22Rv1 (cell line): ENCODE measurements at regions not wholly inside any gene's neighbourhood (a gene's known extent, or its start where the extent isn't known, plus 50 kb on each side); places are given as distances from the start of the nearest gene placed in this dataset.

Source experiments
- H3K27ac ChIP-seq: fragments of 450-650 bp; 2 replicates; pipeline ENCODE4 v1.5.1; 2017
- ZFX ChIP-seq: fragments of 450-650 bp; IDR thresholded peaks from 2 replicates; pipeline ENCODE4 v1.6.1; 2017; ENCODE audit warnings: antibody characterized with exemption, borderline replicate concordance
- TF ChIP-seq, protein P1 (sequence below): fragments of 450-650 bp; IDR thresholded peaks from 2 replicates; pipeline ENCODE4 v1.5.1; 2017; ENCODE audit warnings: mild to moderate bottlenecking

DNA sequence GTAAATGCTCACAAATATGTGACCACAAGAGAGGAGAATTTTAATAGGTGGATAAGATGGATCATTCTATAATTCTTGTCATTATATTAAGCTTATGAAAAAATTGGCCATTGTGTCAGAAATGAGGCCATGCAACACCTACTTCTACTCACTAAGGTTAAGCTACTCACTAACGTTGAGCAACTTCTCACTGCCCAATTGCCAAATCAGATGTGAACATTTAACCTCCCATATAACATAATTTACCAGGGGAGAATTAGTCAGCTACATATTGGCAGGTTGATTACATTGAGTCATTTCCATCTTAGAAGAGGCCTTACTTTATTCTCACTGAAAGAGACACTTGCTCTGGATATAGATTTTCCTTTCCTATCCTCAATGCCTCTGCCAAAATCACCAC, 211.2 kb upstream of the DGKB start:
- no peak overlapping the region for H3K27ac ChIP-seq
- TF ChIP-seq, protein P1, sequence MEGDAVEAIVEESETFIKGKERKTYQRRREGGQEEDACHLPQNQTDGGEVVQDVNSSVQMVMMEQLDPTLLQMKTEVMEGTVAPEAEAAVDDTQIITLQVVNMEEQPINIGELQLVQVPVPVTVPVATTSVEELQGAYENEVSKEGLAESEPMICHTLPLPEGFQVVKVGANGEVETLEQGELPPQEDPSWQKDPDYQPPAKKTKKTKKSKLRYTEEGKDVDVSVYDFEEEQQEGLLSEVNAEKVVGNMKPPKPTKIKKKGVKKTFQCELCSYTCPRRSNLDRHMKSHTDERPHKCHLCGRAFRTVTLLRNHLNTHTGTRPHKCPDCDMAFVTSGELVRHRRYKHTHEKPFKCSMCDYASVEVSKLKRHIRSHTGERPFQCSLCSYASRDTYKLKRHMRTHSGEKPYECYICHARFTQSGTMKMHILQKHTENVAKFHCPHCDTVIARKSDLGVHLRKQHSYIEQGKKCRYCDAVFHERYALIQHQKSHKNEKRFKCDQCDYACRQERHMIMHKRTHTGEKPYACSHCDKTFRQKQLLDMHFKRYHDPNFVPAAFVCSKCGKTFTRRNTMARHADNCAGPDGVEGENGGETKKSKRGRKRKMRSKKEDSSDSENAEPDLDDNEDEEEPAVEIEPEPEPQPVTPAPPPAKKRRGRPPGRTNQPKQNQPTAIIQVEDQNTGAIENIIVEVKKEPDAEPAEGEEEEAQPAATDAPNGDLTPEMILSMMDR = no peak
- TF ChIP-seq ZFX = no peak

DNA sequence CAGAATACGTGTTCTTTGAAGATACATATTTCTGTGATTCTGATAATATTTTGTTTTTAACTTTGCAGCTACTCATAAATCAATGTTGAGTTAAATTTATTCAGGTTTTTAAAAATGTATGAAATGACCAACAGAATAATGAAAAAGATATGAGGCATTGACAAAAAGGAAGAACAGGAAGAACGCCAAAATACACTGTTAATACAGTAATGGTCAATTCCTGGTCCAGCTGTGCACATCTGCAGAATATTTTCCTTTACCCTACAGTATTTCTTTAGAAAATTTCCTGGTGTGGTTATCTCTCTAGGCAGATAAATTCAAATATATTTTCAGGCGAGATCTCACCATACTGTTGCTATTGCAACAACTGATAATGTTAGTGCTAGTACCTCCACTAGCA, 203.2 kb upstream of the DGKB start:
- TF ChIP-seq, protein P1 = no peak
- TF ChIP-seq ZFX = no peak

GRCh38 chr7:15104411-15105092, 202.0 kb upstream of the DGKB start:
- H3K27ac ChIP-seq = no peak overlapping the region
- no peak for TF ChIP-seq ZFX
- TF ChIP-seq, protein P1 = no peak

More for the DNA sequence above, 203.2 kb upstream of the DGKB start:
- no peak overlapping the region for H3K27ac ChIP-seq

DNA sequence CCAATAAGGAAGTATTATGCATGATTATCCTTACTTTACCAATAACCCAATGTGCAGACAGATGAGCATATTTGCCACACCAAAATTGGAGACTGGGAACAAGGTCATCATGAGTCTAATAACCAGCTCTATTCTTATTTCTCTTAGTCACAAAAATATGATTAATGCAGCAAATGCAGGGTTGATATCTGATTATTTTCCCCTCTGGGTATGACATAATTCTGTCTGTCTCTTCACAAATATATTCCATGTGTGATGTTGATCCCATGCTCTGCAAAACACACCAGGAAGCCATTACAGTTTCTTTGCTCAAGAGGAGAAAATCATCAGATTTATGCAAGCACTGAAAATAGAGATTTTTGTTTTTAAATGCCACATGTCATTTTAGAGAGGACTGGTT, 196.5 kb upstream of the DGKB start:
- TF ChIP-seq, protein P1 = no peak
- no peak for TF ChIP-seq ZFX
- H3K27ac ChIP-seq = no peak overlapping the region

DNA sequence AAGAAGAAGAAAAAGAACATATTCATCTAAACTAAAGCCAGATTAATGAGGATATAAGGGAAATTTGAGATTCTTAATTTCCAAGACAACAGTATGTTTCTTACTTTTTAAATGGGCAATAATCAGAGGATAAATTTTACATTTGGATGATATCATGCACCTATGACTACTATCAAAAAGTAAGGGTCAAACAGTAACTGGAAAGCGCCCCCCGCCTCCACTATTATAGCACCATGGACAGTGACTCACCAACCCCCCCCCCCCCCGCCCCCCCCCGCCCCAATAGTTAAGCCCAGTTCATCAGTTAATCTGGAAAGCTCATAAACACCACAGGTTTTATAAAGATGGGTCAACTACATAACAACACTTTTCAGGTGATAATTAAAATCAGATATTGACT, 194.3 kb upstream of the DGKB start:
- H3K27ac ChIP-seq = no peak overlapping the region
- TF ChIP-seq ZFX = no peak
- TF ChIP-seq, protein P1 = no peak

DNA sequence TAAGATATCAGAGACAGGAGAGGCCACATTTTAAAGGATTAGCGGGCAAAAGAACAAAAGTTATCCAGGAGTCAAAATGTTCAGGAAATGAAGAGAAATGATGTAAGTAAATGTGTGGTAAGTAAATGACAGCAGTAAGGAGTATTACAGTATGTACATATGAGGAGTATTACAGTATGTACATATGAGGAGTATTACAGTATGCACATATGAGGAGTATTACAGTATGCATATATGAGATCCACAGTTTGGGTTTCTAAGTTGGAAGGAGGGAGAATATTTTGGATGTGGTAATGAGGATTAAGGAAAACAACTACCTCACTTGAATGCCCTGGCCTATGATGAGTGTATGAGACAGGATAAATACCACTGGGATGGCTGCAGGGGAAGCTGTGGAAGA, 192.4 kb upstream of the DGKB start:
- TF ChIP-seq, protein P1 = no peak
- TF ChIP-seq ZFX = no peak
- H3K27ac ChIP-seq = no peak overlapping the region

GRCh38 chr7:15087771-15088170, 185.2 kb upstream of the DGKB start:
- no peak overlapping the region for H3K27ac ChIP-seq
- TF ChIP-seq, protein P1 = no peak
- no peak for TF ChIP-seq ZFX
